Ishikawa (cell line): ENCODE measurements at regions not wholly inside any gene's neighbourhood (a gene's known extent, or its start where the extent isn't known, plus 50 kb on each side); places are given as distances from the start of the nearest gene placed in this dataset.

ENCODE experiments used
- CREB1 ChIP-seq: IDR thresholded peaks from 2 replicates; pipeline ENCODE4 v1.6.1; 2012; ENCODE audit warnings: low read depth
- EP300 ChIP-seq: IDR thresholded peaks from 2 replicates; pipeline ENCODE4 v1.6.1; 2012; ENCODE audit warnings: borderline replicate concordance
- RAD21 ChIP-seq: IDR thresholded peaks from 2 replicates; pipeline ENCODE4 v1.6.1; 2012; ENCODE audit warnings: low read depth
- REST ChIP-seq: IDR thresholded peaks from 2 replicates; pipeline ENCODE4 v1.6.1; 2012; ENCODE audit warnings: low read depth, mild to moderate bottlenecking
- TAF1 ChIP-seq: IDR thresholded peaks from 2 replicates; pipeline ENCODE4 v1.6.1; 2012; ENCODE audit warnings: low read depth, mild to moderate bottlenecking
- TCF12 ChIP-seq: IDR thresholded peaks from 2 replicates; pipeline ENCODE4 v1.6.1; 2012; ENCODE audit warnings: low read depth

- TF ChIP-seq RAD21 (no peak), REST (no peak), TAF1 (no peak), TCF12 (no peak), EP300 (no peak), CREB1 (no peak)
These were observed 739.7 kb downstream of the BRD1 start for GRCh38 chr22:49087716-49088601.
